GM23338 (cell line): ENCODE measurements at regions not wholly inside any gene's neighbourhood (a gene's known extent, or its start where the extent isn't known, plus 50 kb on each side); places are given as distances from the start of the nearest gene placed in this dataset.

Experiments used
- ATAC-seq: fragments of 200-7000 bp; cut with Tn5 transposase; 3 replicates; pipeline ENCODE4 v1.9.1; 2020
- DNase-seq: peaks from one replicate; pipeline ENCODE4 v3.0.0-alpha.2; 2015; ENCODE audit warnings: low spot score
- H2AFZ ChIP-seq: fragments of 200-600 bp; sonication (generic); 2 replicates; pipeline ENCODE4 v1.8.0; 2016; ENCODE audit warnings: antibody characterized with exemption, mild to moderate bottlenecking, moderate library complexity
- H3F3A ChIP-seq: fragments of 200-600 bp; sonication (generic); replicated peaks from 2 replicates; pipeline ENCODE4 v1.8.0; 2017; ENCODE audit warnings: antibody characterized with exemption, mixed run types, low read depth
- H3K27ac ChIP-seq: fragments of 200-600 bp; sonication (generic); 2 replicates; pipeline ENCODE4 v1.6.1; 2016; ENCODE audit warnings: low read depth
- H3K27me3 ChIP-seq: fragments of 200-600 bp; sonication (generic); 2 replicates; pipeline ENCODE4 v1.8.0; 2016; ENCODE audit warnings: mild to moderate bottlenecking, mixed run types, moderate library complexity; ENCODE audit not compliant: insufficient read depth
- H3K36me3 ChIP-seq: fragments of 200-600 bp; sonication (generic); 2 replicates; pipeline ENCODE4 v1.8.0; 2016; ENCODE audit warnings: mild to moderate bottlenecking; ENCODE audit not compliant: insufficient read depth
- H3K4me1 ChIP-seq: fragments of 200-600 bp; sonication (generic); 2 replicates; pipeline ENCODE4 v1.8.0; 2016; ENCODE audit warnings: mild to moderate bottlenecking, moderate library complexity; ENCODE audit not compliant: insufficient read depth
- H3K4me2 ChIP-seq: fragments of 200-600 bp; sonication (generic); 2 replicates; pipeline ENCODE4 v1.7.1; 2017; ENCODE audit warnings: mixed run types
- H3K4me3 ChIP-seq: fragments of 200-600 bp; sonication (generic); 2 replicates; pipeline ENCODE4 v1.6.1; 2016; ENCODE audit warnings: mixed run types
- H3K79me2 ChIP-seq: fragments of 200-600 bp; sonication (generic); replicated peaks from 2 replicates; pipeline ENCODE4 v1.8.0; 2017; ENCODE audit warnings: mild to moderate bottlenecking; ENCODE audit not compliant: insufficient read depth
- H3K9me2 ChIP-seq: fragments of 200-600 bp; sonication (generic); 2 replicates; pipeline ENCODE4 v1.8.0; 2017; ENCODE audit not compliant: insufficient read depth
- H4K20me1 ChIP-seq: fragments of 200-600 bp; sonication (generic); replicated peaks from 2 replicates; pipeline ENCODE4 v1.8.0; 2017; ENCODE audit warnings: mild to moderate bottlenecking; ENCODE audit not compliant: insufficient read depth
- H3K27ac Mint-ChIP-seq: 2 replicates; pipeline ENCODE4 v1.8.0; 2020; ENCODE audit warnings: inconsistent platforms, mild to moderate bottlenecking, moderate library complexity, mixed read lengths
- H3K27me3 Mint-ChIP-seq: 3 replicates; pipeline ENCODE4 v1.8.0; 2022; ENCODE audit warnings: low read depth, mild to moderate bottlenecking, moderate library complexity, mixed read lengths, inconsistent platforms; ENCODE audit not compliant: insufficient read depth, poor library complexity
- H3K36me3 Mint-ChIP-seq: 3 replicates; pipeline ENCODE4 v1.8.0; 2021; ENCODE audit warnings: low read depth, mild to moderate bottlenecking, inconsistent platforms, moderate library complexity, mixed read lengths
- H3K4me1 Mint-ChIP-seq: 3 replicates; pipeline ENCODE4 v1.8.0; 2020; ENCODE audit warnings: mild to moderate bottlenecking, inconsistent platforms, mixed read lengths
- H3K4me3 Mint-ChIP-seq: 3 replicates; pipeline ENCODE4 v1.8.0; 2021; ENCODE audit warnings: moderate library complexity, mild to moderate bottlenecking, inconsistent platforms, mixed read lengths
- H3K9me3 Mint-ChIP-seq: 3 replicates; pipeline ENCODE4 v1.8.0; 2020; ENCODE audit warnings: moderate library complexity, mild to moderate bottlenecking, inconsistent platforms, mixed read lengths
- CREB1 ChIP-seq: fragments of 250-450 bp; sonication (Bioruptor Pico); IDR thresholded peaks from 2 replicates; pipeline ENCODE4 v1.5.0; 2020; ENCODE audit warnings: low read depth, mild to moderate bottlenecking, moderate library complexity
- EZH2 ChIP-seq: fragments of 200-600 bp; sonication (generic); IDR thresholded peaks from one replicate; pipeline ENCODE4 v1.8.0; 2017; ENCODE audit warnings: antibody characterized with exemption, mild to moderate bottlenecking, low read depth; ENCODE audit not compliant: unreplicated experiment
- JUNB ChIP-seq: IDR thresholded peaks from one replicate; pipeline ENCODE4 v1.6.1; 2016; ENCODE audit warnings: antibody characterized with exemption; ENCODE audit not compliant: unreplicated experiment
- NANOG ChIP-seq: IDR thresholded peaks from 2 replicates; pipeline ENCODE4 v1.6.1; 2016; ENCODE audit warnings: antibody characterized with exemption, borderline replicate concordance
- POLR2AphosphoS5 ChIP-seq: IDR thresholded peaks from 2 replicates; pipeline ENCODE4 v1.6.1; 2016; ENCODE audit warnings: antibody characterized with exemption, low read depth
- ZNF114 ChIP-seq: fragments of 250-450 bp; sonication (Bioruptor Pico); IDR thresholded peaks from 2 replicates; pipeline ENCODE4 v1.5.0; 2020; ENCODE audit warnings: mild to moderate bottlenecking, moderate library complexity
- ZNF331 ChIP-seq: fragments of 250-450 bp; sonication (Bioruptor Pico); IDR thresholded peaks from 2 replicates; pipeline ENCODE4 v1.5.0; 2020; ENCODE audit warnings: low read depth, mild to moderate bottlenecking, moderate library complexity
- TF ChIP-seq, protein P1 (sequence below): fragments of 250-450 bp; sonication (Bioruptor Pico); IDR thresholded peaks from 2 replicates; pipeline ENCODE4 v1.5.0; 2020; ENCODE audit warnings: mild to moderate bottlenecking, moderate library complexity
- TF ChIP-seq, protein P2 (sequence below): IDR thresholded peaks from 2 replicates; pipeline ENCODE4 v1.6.1; 2016; ENCODE audit warnings: antibody characterized with exemption

DNA sequence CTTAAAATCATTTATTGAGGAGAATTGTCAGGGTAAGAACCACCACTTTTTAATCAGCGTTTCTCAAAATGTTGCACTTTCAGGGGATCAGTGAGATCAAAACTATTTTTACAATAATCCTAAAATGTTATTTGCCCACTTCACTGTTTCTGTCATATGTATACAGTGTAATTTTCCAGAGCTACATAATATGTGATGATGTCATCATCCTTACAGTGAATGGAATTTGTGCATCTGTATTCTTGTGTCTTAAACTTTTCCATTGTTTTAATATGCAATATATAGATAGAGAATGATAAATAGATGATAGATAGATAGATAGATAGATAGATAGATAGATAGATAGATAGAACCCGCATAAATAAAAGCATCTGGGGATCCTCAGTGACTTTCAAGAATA is 518.0 kb downstream of the ADCYAP1 start (continued):
- TF ChIP-seq, protein P1, sequence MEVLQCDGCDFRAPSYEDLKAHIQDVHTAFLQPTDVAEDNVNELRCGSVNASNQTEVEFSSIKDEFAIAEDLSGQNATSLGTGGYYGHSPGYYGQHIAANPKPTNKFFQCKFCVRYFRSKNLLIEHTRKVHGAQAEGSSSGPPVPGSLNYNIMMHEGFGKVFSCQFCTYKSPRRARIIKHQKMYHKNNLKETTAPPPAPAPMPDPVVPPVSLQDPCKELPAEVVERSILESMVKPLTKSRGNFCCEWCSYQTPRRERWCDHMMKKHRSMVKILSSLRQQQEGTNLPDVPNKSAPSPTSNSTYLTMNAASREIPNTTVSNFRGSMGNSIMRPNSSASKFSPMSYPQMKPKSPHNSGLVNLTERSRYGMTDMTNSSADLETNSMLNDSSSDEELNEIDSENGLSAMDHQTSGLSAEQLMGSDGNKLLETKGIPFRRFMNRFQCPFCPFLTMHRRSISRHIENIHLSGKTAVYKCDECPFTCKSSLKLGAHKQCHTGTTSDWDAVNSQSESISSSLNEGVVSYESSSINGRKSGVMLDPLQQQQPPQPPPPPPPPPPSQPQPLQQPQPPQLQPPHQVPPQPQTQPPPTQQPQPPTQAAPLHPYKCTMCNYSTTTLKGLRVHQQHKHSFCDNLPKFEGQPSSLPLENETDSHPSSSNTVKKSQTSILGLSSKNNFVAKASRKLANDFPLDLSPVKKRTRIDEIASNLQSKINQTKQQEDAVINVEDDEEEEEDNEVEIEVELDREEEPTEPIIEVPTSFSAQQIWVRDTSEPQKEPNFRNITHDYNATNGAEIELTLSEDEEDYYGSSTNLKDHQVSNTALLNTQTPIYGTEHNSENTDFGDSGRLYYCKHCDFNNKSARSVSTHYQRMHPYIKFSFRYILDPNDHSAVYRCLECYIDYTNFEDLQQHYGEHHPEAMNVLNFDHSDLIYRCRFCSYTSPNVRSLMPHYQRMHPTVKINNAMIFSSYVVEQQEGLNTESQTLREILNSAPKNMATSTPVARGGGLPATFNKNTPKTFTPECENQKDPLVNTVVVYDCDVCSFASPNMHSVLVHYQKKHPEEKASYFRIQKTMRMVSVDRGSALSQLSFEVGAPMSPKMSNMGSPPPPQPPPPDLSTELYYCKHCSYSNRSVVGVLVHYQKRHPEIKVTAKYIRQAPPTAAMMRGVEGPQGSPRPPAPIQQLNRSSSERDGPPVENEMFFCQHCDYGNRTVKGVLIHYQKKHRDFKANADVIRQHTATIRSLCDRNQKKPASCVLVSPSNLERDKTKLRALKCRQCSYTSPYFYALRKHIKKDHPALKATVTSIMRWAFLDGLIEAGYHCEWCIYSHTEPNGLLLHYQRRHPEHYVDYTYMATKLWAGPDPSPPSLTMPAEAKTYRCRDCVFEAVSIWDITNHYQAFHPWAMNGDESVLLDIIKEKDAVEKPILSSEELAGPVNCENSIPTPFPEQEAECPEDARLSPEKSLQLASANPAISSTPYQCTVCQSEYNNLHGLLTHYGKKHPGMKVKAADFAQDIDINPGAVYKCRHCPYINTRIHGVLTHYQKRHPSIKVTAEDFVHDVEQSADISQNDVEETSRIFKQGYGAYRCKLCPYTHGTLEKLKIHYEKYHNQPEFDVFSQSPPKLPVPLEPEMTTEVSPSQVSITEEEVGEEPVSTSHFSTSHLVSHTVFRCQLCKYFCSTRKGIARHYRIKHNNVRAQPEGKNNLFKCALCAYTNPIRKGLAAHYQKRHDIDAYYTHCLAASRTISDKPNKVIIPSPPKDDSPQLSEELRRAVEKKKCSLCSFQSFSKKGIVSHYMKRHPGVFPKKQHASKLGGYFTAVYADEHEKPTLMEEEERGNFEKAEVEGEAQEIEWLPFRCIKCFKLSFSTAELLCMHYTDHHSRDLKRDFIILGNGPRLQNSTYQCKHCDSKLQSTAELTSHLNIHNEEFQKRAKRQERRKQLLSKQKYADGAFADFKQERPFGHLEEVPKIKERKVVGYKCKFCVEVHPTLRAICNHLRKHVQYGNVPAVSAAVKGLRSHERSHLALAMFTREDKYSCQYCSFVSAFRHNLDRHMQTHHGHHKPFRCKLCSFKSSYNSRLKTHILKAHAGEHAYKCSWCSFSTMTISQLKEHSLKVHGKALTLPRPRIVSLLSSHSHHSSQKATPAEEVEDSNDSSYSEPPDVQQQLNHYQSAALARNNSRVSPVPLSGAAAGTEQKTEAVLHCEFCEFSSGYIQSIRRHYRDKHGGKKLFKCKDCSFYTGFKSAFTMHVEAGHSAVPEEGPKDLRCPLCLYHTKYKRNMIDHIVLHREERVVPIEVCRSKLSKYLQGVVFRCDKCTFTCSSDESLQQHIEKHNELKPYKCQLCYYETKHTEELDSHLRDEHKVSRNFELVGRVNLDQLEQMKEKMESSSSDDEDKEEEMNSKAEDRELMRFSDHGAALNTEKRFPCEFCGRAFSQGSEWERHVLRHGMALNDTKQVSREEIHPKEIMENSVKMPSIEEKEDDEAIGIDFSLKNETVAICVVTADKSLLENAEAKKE (CRISPR knock-in tag), result no peak
- TF ChIP-seq POLR2AphosphoS5 (no peak), NANOG (no peak), ZNF331 (no peak), ZNF114 (CRISPR knock-in tag) (no peak), CREB1 (CRISPR knock-in tag) (no peak), EZH2 (no peak), JUNB (no peak)
- TF ChIP-seq, protein P2, sequence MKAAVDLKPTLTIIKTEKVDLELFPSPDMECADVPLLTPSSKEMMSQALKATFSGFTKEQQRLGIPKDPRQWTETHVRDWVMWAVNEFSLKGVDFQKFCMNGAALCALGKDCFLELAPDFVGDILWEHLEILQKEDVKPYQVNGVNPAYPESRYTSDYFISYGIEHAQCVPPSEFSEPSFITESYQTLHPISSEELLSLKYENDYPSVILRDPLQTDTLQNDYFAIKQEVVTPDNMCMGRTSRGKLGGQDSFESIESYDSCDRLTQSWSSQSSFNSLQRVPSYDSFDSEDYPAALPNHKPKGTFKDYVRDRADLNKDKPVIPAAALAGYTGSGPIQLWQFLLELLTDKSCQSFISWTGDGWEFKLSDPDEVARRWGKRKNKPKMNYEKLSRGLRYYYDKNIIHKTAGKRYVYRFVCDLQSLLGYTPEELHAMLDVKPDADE, result no peak

DNA sequence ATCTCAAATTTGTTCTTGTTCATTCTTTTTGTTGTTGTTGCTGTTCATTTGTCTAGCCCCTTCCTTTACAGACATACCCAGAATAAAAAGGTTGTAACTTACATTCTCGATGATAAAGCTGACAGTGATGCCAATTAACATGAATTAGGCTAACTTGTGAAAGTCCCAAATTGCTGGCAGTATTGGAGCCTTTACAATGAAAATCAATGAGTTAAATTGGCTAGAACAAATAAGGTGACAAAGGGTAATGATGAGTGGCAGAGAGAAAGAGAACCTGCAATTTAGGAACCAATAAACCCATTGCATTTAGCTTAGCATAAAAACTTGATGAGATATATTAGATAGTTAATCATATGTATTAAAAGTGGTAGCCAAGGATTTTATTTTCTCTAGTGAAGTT is 521.0 kb downstream of the ADCYAP1 start:
- no peak overlapping the region for H3K4me3 Mint-ChIP-seq
- TF ChIP-seq ZNF331, result no peak
- no peak for DNase-seq
- no peaks in the 10 kb centered on the region for H3K79me2 ChIP-seq
- no peaks in the 10 kb centered on the region for H3K9me2 ChIP-seq
- no peaks in the 10 kb centered on the region for H3K9me3 Mint-ChIP-seq
- H3K27me3 ChIP-seq, result no peaks in the 10 kb centered on the region
- H3K4me2 ChIP-seq, result no peak overlapping the region
- H3K27ac ChIP-seq, result no peak overlapping the region
- no peak overlapping the region for H3K4me3 ChIP-seq
- no peaks in the 10 kb centered on the region for H3F3A ChIP-seq
- no peaks in the 10 kb centered on the region for H3K27me3 Mint-ChIP-seq
- H3K4me1 ChIP-seq, result no peaks in the 10 kb centered on the region
- no peaks in the 10 kb centered on the region for H4K20me1 ChIP-seq
- H3K4me1 Mint-ChIP-seq, result no peaks in the 10 kb centered on the region
- ATAC-seq, result no peak
- no peaks in the 10 kb centered on the region for H3K36me3 ChIP-seq
- H2AFZ ChIP-seq, result 0 out of 2 replicates have a peak overlapping the region, but pooled peaks have one; percentile 19
- no peak overlapping the region for H3K27ac Mint-ChIP-seq
- H3K36me3 Mint-ChIP-seq, result no peaks in the 10 kb centered on the region
